Ectodermal cell (in vitro differentiated cells): ENCODE measurements at regions not wholly inside any gene's neighbourhood (a gene's known extent, or its start where the extent isn't known, plus 50 kb on each side); places are given as distances from the start of the nearest gene placed in this dataset.

Source experiments
- H3K27ac ChIP-seq: 2 replicates; pipeline ENCODE4 v1.7.0; 2013; ENCODE audit warnings: mild to moderate bottlenecking, low read depth, low read length; ENCODE audit not compliant: insufficient read depth, poor library complexity, severe bottlenecking
- H3K27me3 ChIP-seq: 2 replicates; pipeline ENCODE4 v1.7.0; 2013; ENCODE audit warnings: mild to moderate bottlenecking, low read length; ENCODE audit not compliant: insufficient read depth, control insufficient read depth, poor library complexity, severe bottlenecking
- H3K36me3 ChIP-seq: one replicate; pipeline ENCODE4 v1.7.0; 2013; ENCODE audit warnings: low read length; ENCODE audit not compliant: control insufficient read depth, insufficient read depth
- H3K4me1 ChIP-seq: one replicate; pipeline ENCODE4 v1.7.0; 2013; ENCODE audit warnings: low read length; ENCODE audit not compliant: control insufficient read depth, insufficient read depth
- H3K4me3 ChIP-seq: 2 replicates; pipeline ENCODE4 v1.7.0; 2013; ENCODE audit warnings: low read depth, low read length, control low read depth; ENCODE audit not compliant: insufficient read depth
- H3K9me3 ChIP-seq: 2 replicates; pipeline ENCODE4 v1.7.0; 2013; ENCODE audit warnings: mild to moderate bottlenecking, low read length, moderate library complexity; ENCODE audit not compliant: control insufficient read depth
- whole genome bisulfite sequencing, 2 experiments: methylation state at CpG; one replicate each; pipeline ENCODE4 v1.1.7; 2013; ENCODE audit warnings: missing lambda C conversion rate in 2 of 2; 5-methylcytosine and 5-hydroxymethylcytosine counted together

DNA sequence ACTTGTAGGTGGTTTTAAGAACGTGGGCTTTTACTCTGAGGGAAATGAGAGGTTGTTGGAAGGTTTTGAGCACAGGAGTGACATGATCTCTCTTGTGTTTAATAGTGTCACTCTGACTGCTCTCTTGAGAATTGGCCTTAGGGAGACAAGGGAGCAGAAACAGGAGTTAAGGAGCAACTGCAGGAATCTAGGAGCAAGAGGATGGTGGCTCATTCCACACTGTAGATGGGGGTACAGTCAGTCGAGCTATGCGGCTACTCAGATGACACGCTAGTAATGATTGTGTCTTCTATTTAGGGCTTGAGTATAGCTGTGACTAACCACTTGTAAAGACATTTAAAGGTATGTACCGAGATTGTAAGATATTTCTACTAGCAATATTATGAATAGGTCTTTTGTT lies 87.4 kb downstream of the RPRM start:
- Histone ChIP-seq H3K27me3 (no peaks in the 10 kb centered on the region), H3K36me3 (no peaks in the 10 kb centered on the region), H3K27ac (no peak overlapping the region), H3K4me3 (no peak overlapping the region), H3K4me1 (peaks cover 7% of the 10 kb centered on the region), H3K9me3 (no peaks in the 10 kb centered on the region)
- WGBS, 2 experiments, result 88 to 91% methylated on average over 5 of the region's 5 CpGs

GRCh38 chr2:153388246-153388645 lies 90.3 kb downstream of the RPRM start:
- WGBS, 2 experiments, result 51 to 64% methylated on average over 1 of the region's 1 CpG
- H3K4me3 ChIP-seq, result no peak overlapping the region
- no peaks in the 10 kb centered on the region for H3K27me3 ChIP-seq
- no peaks in the 10 kb centered on the region for H3K9me3 ChIP-seq
- H3K4me1 ChIP-seq, result peaks cover 7% of the 10 kb centered on the region
- H3K36me3 ChIP-seq, result no peaks in the 10 kb centered on the region
- H3K27ac ChIP-seq, result no peak overlapping the region

DNA sequence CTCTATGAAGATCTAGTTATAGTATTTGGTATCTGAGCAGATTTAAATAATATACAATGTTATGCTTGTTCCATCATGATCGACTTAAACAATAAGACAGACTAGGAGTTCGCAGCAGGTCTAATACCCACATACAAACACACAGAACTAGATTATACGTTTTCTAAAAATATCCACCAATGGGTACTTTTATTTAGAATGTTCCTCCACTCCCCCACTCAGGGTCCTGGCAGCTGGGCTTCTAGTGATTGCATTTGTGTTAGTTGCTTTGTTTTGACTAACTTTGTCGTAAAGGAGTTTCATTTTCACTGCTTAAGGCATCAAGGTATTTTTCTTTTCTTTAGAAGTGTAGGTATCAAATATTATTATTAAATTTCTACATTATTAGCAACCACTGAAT lies 91.4 kb downstream of the RPRM start:
- H3K36me3 ChIP-seq, result no peaks in the 10 kb centered on the region
- 95 to 96% methylated on average over 3 of the region's 4 CpGs for WGBS, 2 experiments
- peaks cover 7% of the 10 kb centered on the region for H3K4me1 ChIP-seq
- H3K27me3 ChIP-seq, result no peaks in the 10 kb centered on the region
- H3K4me3 ChIP-seq, result no peak overlapping the region
- no peaks in the 10 kb centered on the region for H3K9me3 ChIP-seq
- no peak overlapping the region for H3K27ac ChIP-seq

DNA sequence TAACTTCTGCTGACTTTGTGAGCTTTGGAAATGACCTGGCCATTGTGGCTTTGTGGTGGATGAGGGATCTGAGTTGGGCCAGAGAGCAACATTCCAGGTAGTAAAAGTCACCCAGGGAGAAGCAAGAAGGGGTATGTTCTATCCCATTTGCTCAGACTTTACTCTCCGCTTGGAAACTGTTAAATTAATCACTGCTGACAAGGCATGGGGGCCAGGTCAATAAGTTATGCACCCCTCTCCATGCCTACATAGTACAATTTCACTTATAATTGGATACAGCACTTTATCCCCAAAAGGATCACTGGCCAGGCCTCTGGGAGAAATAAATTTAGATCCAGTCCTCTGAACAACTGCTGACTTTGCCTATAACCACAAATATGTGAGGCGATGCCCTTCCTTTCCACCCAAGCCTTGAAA lies 92.1 kb downstream of the RPRM start:
- H3K9me3 ChIP-seq, result no peaks in the 10 kb centered on the region
- peaks cover 7% of the 10 kb centered on the region for H3K4me1 ChIP-seq
- WGBS, 2 experiments, result 90 to 98% methylated on average over 2 of the region's 2 CpGs
- no peak overlapping the region for H3K27ac ChIP-seq
- no peaks in the 10 kb centered on the region for H3K36me3 ChIP-seq
- H3K4me3 ChIP-seq, result no peak overlapping the region
- no peaks in the 10 kb centered on the region for H3K27me3 ChIP-seq

- Histone ChIP-seq H3K27ac (no peak overlapping the region), H3K27me3 (no peaks in the 10 kb centered on the region), H3K36me3 (no peaks in the 10 kb centered on the region), H3K9me3 (no peaks in the 10 kb centered on the region), H3K4me1 (no peaks in the 10 kb centered on the region), H3K4me3 (no peak overlapping the region)
- 87 to 89% methylated on average over 1 to 2 of the region's 3 CpGs for WGBS, 2 experiments
Observed at GRCh38 chr2:153373510-153374279, 104.9 kb downstream of the RPRM start.

DNA sequence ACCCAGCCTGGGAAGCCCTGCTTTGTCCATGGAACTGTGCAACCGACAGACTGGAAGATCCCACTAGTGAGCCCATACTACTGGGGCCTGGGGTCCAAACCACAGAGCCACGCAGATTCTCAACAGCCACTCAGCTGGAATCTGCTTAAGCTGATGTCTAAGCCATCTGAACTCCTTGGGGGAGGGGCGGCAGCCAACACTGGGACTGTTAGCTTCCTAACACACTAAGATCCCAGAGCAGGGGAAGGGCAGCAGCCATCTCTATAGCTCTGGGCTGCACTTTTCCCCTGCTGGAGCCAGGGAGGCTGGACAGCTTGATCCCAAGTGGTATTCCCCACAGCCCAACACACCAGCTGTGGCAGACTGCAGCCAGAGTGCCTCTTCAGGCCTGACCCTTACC lies 118.3 kb downstream of the RPRM start:
- Histone ChIP-seq H3K4me3 (no peak overlapping the region), H3K27me3 (no peaks in the 10 kb centered on the region), H3K36me3 (no peaks in the 10 kb centered on the region), H3K27ac (no peak overlapping the region), H3K9me3 (no peaks in the 10 kb centered on the region), H3K4me1 (no peaks in the 10 kb centered on the region)
- WGBS, 2 experiments, result 76 to 79% methylated on average over 3 of the region's 3 CpGs

GRCh38 chr2:153354377-153354776 lies 124.2 kb downstream of the RPRM start:
- 89 to 100% methylated on average over 1 of the region's 1 CpG for WGBS, 2 experiments
- Histone ChIP-seq H3K27me3 (no peaks in the 10 kb centered on the region), H3K4me1 (no peaks in the 10 kb centered on the region), H3K36me3 (no peaks in the 10 kb centered on the region), H3K27ac (no peak overlapping the region), H3K9me3 (no peaks in the 10 kb centered on the region), H3K4me3 (no peak overlapping the region)

DNA sequence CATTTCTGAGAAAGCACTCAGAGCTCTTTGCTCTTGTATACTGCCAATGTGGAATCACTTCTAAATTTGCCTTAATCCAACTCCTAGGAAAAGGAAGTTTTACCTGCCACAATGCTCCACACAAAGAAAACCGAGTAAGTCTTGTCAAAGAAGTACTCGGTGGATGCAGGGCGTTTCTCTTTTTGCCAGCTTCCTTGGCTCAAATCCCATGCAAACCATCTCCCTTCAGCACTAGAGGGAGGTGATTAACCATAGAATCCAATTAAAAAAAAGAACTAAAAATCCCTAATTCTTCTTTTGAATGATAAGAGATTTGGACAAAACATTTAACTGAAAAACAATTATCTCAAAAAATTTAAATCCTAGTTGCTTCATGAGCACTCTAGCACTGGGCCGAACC lies 129.0 kb downstream of the RPRM start:
- no peaks in the 10 kb centered on the region for H3K9me3 ChIP-seq
- peaks cover 4% of the 10 kb centered on the region for H3K4me1 ChIP-seq
- H3K36me3 ChIP-seq, result no peaks in the 10 kb centered on the region
- 90% methylated on average over 4 of the region's 4 CpGs for WGBS, 2 experiments
- no peak overlapping the region for H3K4me3 ChIP-seq
- no peak overlapping the region for H3K27ac ChIP-seq
- H3K27me3 ChIP-seq, result no peaks in the 10 kb centered on the region

DNA sequence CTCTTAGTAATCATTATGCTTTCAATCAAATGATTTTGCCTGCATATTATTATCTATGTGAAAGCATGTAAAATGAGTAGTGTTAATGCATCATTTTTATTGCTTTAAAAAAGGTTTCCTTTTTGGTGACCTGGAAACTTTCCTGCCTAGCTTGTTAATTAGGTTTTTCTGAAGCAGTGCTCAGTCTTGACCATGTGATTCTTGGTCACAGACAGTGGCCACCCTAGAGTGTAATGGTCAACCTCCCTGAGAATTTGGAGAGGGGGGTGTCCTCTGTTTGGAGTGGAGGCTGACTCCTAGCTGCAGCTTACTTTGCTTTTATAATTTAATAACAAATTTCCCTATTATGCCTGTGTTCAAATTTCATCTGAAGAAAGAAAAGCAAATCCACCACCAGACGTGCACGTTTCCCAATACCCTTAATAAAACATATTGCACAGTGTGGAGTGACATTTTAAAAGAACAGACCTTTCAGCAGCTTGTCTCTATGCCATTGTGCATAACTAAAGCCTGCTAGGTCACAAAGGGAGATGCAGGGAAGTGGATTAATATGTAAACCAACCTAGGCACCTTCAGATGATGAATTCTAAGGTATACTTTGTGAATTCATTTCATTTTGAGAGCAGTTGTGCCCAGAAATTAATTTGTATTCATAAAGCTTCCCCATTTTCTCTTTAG lies 130.6 kb downstream of the RPRM start:
- H3K36me3 ChIP-seq, result no peaks in the 10 kb centered on the region
- no peaks in the 10 kb centered on the region for H3K9me3 ChIP-seq
- peaks cover 4% of the 10 kb centered on the region for H3K4me1 ChIP-seq
- 60 to 74% methylated on average over 1 to 2 of the region's 2 CpGs for WGBS, 2 experiments
- no peak overlapping the region for H3K27ac ChIP-seq
- no peaks in the 10 kb centered on the region for H3K27me3 ChIP-seq
- no peak overlapping the region for H3K4me3 ChIP-seq

DNA sequence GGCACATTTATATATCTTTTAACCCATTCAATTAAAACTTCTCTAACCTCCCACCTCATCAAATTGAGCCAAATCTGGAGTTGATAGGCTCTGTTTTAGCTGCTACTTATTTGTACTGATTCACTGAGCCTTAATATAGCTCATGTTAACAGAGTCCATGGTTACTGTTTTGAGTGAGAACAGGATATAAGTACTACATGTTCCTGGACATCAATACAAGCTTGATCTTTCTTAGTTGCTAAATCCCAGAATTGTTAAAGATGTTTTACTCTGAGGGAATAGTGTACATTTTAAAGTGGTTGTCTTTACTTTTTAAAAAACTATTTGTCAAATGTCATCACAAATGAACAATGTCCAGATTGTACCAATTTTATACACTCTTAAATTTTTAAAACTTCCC lies 157.7 kb downstream of the RPRM start:
- Histone ChIP-seq H3K9me3 (no peaks in the 10 kb centered on the region), H3K4me1 (no peaks in the 10 kb centered on the region), H3K36me3 (no peaks in the 10 kb centered on the region), H3K27ac (no peak overlapping the region), H3K4me3 (no peak overlapping the region), H3K27me3 (no peaks in the 10 kb centered on the region)
